ENCODE measurements at regions not wholly inside any gene's neighbourhood (a gene's known extent, or its start where the extent isn't known, plus 50 kb on each side); places are given as distances from the start of the nearest gene placed in this dataset.
"Not testable (repeated sequence)": the region's sequence is repeated elsewhere in the genome, so short reads cannot be mapped to it uniquely, and the experiment has no call there.

DNA sequence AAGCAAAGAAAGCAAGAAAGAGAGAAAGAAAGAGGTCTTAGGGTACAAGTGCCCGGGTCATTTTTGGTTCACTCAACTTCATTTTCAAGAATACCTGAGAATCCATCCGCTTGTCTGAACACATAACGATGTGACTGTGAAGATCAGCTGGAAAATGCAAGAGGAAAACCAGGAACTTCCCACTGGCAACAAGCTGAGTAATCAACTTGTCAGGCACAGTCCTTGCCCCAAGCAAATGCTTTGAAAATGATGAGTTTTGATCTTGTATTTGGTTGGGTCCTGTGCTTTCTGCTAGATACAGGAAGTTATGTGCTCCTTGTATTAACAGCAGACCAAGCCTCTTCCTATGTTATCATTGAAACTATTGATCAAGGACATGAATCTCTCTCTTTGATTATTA is 239.1 kb downstream of the ASMT start:
- no peak for DNase-seq

DNA sequence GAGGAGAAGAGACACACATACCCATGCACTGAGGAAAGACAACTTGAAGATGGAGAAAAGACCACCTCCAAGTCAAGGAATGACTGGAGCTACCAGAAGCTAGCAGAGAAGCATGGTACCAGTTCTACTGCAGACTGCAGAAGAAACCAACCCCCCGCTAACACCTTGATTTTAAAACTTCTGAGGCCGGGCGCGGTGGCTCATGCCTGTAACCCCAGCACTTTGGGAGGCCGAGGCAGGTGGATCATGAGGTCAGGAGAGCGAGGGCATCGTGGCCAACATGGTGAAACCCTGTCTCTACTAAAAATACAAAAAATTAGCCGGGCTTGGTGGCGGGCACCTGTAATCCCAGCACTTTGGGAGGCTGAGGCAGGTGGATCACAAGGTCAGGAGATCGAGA is 240.0 kb downstream of the ASMT start:
- DNase-seq, result not testable (repeated sequence)

DNA sequence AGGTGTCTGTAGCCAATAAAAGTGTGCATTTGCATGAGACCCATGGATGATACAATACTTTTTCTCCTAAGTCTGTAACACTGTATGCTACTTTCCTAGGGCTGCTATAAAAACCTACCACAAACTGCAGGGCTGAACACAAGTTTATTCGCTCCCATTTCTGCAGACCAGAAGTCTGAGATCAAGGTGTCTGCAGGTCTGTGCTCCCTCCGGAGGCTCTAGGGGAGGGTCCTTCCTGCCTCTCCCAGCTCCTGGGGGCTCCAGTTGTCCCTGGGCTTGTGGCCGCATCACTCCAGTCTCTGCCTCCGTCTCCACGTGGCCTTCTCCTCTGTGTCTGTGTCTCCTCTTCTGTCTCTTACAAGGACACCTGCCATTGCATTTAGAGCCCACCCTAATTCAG is 244.4 kb downstream of the ASMT start:
- not testable (repeated sequence) for DNase-seq

DNA sequence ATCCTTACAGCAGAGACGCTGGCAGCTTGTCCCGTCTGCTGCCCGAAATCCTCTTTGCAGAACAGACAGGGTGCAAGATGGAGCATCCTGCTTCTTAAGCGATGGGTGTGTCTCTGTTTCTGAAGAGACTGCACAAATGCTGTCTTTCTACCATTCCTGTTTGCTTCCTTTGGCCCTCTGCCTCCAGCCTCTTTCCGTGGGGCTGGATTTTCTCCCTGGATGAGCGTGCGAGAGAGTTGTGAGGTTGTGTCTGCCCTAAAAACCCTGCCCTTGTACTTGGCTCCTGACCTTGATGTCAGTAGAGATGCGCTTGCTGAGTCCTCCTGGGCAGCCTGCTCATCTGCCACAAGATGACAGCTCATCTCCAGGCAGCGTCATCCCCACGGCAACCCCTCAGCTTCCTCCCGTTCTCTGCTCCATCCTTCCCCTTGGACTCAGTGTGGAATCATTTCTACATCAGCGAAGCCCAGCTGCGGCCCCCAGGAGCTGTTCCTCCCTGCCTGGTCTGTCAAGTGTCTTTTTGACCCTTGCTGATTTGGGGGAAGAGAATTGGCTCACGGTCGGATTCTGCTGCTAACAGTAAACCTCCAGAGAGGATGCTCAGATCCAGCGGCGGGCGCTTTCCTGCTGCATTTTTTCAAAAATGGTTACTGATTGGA is 246.2 kb downstream of the ASMT start:
- no peak for DNase-seq

DNA sequence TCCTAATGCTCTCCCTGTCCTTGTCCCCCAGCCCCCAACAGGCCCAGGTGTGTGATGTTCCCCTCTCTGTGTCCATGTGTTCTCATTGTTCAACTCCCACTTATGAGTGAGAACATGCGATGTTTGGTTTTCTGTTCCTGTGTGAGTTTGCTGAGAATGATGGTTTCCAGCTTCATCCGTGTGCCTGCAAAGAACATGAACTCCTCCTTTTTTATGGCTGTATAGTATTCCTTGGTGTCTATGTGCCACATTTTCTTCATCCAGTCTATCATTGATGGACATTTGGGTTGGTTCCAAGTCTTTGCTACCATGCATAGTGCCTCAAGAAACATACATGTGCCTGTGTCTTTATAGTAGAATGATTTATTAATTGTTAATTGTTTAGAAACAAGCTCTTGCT is 249.1 kb downstream of the ASMT start:
- not testable (repeated sequence) for DNase-seq

DNA sequence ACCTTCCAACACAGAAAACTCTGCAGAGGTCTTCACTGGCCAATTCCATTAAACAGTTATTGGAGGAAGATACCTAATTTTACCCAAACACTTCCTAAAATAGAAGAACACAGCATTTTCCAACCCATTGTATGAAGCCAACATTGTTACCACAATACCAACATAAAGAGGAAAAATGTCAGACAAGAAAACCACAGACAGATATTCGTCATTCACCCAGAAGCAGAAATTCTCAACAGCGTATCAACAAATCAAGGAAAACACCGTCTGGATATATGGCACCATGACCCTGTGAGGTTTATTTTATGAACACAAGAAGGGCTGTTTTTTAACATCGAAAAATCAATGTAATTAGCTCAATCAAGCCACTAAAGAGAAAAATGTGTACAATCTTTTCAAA is 255.6 kb downstream of the ASMT start:
- DNase-seq, result peak; percentile 44

DNA sequence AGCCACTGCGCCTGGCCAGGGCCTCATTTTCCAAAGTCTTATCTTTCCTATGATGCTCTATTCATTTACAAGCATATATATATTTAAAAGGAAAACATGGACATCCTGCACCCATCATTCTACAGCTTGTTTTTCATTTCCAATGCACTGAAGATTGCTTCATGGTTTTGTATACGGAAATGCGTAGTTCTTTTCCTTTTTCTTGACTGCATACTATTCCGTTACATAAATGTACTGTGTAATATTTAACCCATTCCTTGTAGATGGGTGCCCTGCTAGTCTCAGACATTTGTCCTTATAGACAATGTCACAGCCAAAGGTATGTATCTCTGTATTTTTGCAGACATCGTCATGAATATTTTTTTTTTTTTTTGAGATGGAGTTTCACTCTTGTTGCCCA is 257.0 kb downstream of the ASMT start:
- DNase-seq, result no peak

DNA sequence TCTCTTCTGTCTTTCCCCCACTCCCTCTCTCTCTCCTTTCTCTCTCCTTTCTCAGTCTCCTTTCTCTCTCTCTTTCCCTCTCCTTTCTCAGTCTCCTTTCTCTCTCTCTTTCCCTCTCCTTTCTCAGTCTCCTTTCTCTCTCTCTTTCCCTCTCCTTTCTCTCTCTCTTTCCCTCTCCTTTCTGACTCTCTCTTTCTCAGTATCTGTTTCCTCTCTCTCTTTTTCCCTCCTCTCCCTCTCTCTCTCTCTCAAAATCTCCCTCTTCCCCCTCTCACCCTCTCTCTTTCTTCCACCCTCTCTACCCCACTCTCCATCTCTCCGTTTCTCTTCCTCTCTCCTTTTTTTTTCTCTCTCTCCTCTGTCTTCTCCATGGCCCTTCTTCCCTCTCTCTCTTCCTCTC is 258.8 kb downstream of the ASMT start:
- DNase-seq, result no peak

DNA sequence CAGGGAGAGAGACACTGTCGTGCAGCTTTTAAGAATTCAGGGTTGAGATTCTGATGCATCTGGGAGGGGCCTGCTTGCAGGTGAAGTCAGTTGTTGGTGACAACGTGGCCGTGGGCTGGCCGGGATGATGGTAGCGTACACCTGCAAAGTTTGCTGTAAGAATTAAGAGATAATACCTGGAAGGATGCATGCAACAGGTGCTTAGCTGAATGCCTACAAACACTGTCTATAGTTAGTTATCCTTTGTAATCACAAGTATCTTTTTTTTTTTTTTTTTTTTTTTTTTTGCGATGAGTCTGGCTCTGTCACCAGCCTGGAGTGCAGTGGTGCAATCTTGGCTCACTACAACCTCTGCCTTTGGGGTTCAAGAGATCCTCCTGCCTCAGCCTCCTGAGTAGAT is 259.6 kb downstream of the ASMT start:
- no peak for DNase-seq

DNA sequence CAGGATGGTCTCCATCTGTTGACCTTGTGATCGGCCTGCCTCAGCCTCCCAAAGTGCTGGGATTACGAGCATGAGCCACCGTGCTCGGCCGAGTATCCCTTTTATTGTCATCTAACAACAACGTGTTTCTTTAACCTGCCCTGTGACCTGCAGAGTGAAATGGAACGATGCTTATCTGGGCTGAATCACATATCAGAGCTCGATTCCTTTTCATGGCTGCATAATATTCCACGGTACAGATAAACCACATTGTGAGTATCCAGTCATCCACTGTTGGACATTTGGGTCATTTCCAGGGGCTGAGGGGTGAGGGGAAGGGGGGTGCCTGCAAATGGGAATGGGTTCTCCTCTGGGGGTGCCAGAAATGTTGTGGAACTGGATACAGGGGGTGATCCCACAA is 260.0 kb downstream of the ASMT start:
- no peak for DNase-seq

DNA sequence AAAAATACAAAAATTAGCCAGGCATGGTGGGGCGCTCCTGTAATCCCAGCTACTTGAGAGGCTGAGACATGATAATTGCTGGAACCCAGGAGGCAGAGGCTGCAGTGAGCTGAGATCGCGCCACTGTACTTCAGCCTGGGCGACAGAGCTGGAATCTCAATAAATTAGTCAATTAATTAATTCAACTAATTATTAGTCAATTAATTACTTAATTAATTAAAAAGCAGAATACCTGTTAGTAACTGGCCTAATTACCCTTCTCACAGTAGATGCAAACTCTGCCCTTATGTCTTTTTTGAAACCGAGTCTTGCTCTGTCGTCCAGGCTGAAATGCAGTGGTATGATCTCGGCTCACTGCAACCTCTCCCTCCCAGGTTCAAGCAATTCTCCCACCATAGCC is 261.2 kb downstream of the ASMT start:
- no peak for DNase-seq

DNA sequence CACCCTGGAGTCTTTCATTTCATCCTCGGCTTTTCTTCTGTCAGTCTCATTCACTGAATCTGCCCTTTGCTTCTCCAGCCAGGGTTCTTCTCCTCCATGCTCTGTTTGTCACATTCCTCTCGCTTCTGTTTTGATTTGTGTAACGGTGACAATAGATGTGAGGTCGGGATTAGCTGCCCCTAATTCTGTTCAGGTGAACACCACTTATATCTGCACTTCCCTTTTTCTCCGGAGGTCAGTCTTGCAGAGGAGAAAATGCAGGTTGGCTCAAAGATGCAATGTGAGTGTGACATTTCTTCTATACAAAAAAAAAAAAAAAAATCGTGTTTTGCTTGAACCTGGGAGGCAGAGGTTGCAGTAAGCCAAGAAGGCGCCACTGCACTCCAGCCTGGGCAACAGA is 262.9 kb downstream of the ASMT start:
- no peak for DNase-seq

DNA sequence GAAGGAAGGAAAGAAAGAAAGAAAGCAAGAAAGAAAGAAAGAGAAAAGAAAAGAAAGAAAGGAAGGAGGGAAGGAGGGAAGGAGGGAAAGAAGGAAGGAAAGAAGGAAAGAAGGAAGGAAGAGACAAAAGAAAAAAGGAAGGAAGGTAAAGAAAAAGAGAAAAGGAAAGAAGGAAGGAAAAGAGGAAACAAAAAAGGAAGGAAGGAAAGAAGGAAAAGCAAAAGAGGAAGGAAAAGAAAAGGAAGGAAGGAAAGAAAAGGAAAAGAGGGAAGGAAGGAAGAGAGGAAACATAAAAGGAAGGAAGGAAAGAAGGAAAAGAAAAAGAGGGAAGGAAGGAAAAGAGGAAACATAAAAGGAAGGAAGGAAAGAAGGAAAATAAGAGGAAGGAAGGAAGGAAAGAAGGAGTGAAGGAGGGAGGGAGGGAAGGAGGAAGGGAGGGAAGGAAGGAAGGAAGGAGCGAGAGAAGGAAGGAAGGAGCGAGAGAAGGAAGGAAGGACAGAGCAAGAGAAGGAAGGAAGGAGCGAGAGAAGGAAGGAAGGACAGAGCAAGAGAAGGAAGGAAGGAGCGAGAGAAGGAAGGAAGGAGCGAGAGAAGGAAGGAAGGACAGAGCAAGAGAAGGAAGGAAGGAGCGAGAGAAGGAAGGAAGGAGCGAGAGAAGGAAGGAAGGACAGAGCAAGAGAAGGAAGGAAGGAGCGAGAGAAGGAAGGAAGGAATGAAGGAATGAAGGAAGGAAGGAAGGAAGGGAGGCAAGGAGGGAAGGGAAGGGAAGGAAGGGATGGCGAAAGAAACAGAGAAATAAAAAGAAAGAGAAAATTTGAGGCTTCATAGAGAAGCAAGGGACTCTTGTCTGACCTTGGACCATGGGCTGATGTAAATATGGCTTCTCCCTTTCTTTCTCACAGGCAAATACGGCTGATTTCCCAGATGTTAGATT is 266.3 kb downstream of the ASMT start:
- not testable (repeated sequence) for DNase-seq

DNA sequence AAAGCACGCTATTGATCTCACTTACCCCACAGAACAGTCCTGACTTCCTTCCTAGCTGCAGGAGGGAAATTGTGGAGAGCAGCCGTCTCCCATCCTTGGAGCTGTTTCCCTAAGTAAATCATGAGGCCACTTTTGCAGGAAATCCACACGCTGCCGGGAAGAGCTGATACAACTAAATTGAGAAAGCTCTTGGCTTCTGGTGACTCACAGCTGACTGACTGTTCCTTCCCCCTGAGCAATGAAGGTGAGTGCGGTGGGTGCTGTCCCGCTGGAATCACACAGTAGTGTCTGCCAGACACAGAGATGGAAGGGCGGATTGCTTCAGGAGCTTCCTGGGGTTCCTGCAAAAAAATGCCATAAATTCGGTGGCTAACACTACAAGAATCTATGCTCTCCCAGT is 268.9 kb downstream of the ASMT start:
- DNase-seq, result no peak

DNA sequence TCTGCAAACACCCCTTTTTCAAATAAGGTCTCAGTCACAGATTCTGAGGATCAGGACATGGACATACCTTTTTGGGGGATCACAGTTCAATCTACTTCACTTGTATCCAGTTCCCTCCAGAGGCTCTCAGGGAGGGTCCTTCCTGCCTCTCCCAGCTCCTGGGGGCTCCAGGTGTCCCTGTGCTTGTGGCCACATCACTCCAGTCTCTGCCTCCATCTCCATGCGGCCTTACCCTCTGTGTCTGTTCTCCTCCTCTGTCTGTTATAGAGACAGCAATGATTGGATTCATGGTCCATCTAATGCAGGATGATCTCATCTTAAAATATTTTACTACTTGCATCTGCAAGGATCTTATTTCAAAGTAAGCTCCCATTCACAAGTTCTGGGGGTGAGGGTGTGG is 269.6 kb downstream of the ASMT start:
- no peak for DNase-seq

DNA sequence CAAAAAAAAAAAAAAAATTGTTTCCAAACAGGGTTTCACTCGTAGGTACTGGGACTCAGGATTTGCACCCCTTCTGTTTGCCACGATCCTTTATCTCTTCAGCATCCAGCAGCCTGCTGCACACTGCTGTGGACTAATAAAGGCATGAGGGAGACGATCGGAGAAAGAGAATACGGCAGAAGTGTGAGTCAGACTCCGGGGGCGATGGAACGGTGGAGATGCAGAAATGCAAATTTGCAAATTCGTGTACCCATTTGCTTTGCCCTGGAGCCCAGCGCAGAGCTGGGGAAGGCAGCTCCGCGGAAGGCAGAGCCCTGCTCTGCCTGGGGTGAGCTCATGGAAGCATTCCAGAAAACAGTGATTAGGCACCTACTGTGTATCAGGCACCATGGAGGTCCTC is 270.3 kb downstream of the ASMT start:
- DNase-seq, result no peak

DNA sequence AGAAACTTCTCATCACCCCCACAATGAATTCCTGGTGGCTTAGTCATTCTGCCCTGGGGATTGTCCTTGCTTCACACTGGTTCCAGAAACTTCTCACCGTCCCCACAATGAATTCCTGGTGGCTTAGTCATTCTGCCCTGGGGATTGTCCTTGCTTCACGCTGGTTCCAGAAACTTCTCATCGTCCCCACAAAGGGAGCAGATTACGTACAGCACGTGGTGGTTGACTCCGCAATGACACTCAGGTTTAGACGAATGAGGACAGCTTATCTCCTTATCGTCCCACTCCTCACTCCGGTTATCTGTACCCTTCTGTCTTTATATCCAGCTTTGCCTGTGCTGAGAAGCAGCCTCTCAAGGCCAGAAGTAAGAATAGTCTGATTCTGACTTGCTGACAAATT is 273.4 kb downstream of the ASMT start:
- DNase-seq, result not testable (repeated sequence)

DNA sequence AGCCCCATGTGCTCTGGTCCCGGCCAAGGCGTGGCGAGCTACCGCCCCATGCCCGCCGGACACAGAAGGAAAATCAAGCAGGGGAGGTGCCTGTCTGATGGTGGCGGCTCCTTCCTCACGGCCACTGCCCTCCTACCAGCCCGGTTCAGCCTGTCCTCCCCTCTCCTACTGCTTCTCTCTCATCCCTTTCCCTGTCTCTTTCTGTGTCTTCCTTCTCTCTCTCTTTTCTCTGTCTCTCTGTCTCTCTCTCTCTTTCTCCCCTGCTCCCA is 279.1 kb downstream of the ASMT start:
- no peak for DNase-seq

DNA sequence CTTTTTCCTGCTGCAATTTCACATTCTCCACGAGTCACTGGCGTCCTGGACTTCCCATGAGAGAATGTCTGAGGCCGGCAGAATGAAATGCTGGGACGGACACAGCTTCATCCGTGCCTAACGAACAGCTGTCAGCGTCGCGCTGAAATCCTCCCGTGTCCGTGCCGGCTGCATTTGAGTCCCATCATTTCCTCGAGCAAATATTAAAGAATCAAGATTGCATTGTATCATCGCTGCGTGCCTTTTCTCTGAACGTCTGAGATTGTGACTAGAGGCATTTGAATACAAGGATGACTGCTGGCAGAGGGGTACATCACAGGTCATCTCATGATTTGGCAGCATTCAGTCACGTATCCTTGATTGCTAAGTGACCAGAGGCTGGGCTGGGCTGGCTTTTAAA is 279.9 kb downstream of the ASMT start:
- no peak for DNase-seq

DNA sequence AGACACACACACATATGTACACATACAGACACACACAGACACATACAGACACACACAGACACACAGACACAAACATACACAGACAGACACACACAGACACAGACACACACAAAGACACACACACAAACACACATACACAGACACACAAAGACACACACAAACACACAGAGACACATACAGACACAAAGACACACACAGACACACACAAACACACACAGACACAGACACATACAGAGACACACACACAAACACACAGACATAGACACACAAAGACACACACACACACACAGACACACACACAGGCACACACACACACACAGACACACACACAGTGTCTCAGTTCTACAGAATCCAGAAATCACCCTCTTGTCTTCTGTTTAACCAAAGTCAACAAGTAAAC is 280.7 kb downstream of the ASMT start:
- DNase-seq, result no peak

DNA sequence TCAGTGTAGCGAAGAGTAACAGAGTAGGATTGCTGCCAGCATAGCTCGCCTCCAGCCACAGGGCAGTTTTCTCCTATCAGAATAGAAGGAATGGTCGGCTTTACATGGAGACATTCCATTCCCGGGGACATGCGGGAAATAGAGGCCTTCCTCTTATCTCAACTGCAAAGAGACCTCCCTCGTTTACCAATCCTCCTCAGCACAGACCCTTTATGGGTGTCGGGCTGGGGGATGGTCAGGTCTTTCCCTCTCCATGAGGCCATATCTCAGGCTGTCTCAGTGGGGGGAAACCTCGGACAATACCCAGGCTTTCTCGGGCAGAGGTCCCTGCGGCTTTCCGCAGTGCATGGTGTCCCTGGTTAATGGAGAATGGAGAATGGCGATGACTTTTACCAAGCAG is 285.0 kb downstream of the ASMT start:
- DNase-seq, result no peak

DNA sequence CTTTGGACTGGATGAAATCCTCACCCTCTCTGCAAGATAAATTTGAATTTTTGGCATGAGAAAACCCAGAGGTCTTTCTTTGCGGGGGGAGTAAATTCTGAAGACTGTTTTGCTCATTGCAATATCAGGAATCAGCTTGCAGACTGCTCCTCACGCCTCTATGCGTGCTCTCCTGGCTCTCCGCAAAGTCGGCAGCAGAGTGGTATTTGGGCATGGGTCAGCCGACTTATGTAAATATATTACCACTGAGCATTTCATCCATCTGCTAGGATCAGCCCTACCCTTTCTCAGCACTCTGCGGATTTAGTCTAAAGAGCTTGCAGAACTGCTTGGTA is 288.0 kb downstream of the ASMT start:
- no peak for DNase-seq

DNA sequence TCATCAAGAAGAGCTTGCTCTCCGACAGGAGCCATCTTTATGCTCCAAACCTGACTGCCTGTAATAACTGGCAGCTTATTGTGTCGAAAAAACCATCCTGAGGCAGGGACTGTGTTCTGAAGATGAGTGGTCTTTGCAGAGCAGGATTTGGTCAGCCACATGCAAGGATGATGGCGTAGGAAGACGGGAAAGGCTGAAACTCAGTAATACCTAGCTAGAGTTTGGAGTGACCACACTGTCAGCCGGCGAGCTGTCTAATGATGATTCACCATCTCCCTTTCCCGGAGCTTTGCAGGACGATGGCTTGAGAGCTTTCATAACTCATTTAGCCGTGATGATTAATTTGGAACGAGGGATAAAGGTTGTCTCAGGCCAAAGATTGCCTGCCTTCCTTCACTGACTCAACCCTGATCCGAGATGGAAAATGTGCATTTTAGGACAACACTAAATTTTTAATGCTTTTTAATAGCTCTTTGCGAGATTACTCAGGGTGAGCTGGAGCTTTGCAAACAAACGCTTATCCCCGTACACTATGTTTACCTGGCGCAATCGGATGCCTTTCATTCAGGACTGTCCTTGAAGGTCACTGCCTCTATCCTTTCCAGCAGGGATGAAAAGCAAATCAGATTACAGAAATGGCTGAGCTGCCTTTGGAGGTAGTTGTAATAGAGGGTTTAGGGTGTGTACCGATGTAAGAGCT is 288.5 kb downstream of the ASMT start:
- no peak for DNase-seq

DNA sequence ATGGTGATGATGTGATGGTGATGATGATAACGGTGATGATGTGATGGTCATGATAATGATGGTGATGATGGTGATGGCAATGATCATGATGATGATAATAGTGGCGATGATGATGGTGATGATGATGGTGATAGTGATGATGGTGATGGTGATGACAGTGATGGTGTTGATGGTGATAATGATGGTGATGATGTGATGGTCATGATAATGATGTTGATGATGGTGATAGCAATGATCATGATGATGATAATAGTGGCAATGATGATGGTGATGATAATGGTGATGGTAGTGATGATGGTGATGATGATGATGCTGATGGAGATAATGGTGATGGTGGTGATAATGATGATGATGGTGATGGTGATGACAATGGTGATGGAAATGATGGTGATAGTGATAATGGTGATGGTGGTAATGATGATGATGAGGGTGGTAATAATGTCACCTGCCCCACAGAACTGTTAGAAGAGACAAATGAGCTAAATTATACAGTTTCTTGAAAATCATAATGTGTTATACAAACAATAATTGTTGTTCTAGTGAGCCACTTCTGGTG is 289.9 kb downstream of the ASMT start:
- no peak for DNase-seq
